ENCODE measurements at regions not wholly inside any gene's neighbourhood (a gene's known extent, or its start where the extent isn't known, plus 50 kb on each side); places are given as distances from the start of the nearest gene placed in this dataset.

GRCh38 chr16:6447021-6447790, 885.4 kb upstream of the RBFOX1 start:
- Histone ChIP-seq H3K36me3 (ENCODE audit: low read depth) (no peaks in the 10 kb centered on the region), H3K27me3 (ENCODE audit: insufficient read depth, poor library complexity, severe bottlenecking) (no peaks in the 10 kb centered on the region), H3K4me3 (ENCODE audit: severe bottlenecking) (no peak overlapping the region), H3K4me1 (ENCODE audit: insufficient read depth, poor library complexity, severe bottlenecking) (no peaks in the 10 kb centered on the region), H3K9me3 (ENCODE audit: severe bottlenecking) (peaks cover 2% of the 10 kb centered on the region), H3K27ac (ENCODE audit: poor library complexity, severe bottlenecking) (no peak overlapping the region)
- TF ChIP-seq, protein P1, sequence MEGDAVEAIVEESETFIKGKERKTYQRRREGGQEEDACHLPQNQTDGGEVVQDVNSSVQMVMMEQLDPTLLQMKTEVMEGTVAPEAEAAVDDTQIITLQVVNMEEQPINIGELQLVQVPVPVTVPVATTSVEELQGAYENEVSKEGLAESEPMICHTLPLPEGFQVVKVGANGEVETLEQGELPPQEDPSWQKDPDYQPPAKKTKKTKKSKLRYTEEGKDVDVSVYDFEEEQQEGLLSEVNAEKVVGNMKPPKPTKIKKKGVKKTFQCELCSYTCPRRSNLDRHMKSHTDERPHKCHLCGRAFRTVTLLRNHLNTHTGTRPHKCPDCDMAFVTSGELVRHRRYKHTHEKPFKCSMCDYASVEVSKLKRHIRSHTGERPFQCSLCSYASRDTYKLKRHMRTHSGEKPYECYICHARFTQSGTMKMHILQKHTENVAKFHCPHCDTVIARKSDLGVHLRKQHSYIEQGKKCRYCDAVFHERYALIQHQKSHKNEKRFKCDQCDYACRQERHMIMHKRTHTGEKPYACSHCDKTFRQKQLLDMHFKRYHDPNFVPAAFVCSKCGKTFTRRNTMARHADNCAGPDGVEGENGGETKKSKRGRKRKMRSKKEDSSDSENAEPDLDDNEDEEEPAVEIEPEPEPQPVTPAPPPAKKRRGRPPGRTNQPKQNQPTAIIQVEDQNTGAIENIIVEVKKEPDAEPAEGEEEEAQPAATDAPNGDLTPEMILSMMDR (IDR thresholded peaks at IDR 0.05; ENCODE audit: poor library complexity, severe bottlenecking): no peak
- DNase-seq (ENCODE audit: low spot score) (no peak), ATAC-seq (ENCODE audit: low read depth) (no peak)

DNA sequence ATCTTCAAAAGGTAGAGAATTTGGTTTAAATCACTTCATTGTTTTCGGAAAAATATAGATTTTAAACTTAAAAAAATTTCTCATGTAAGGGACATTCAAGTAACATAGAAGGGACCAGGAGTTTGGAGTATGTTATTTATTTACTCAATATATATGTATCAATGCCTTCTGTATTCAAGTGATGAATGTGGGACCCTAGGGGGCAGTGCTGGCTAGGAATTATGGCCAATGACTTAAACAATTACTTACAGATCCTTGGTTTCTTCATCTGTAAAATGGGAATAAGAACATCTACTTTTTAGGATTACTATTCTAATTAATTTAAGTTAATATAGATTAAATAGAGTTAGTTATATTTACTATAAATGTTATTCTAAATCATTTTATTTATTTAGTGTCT, 886.3 kb upstream of the RBFOX1 start:
- Histone ChIP-seq H3K27me3 (ENCODE audit: insufficient read depth, poor library complexity, severe bottlenecking) (no peaks in the 10 kb centered on the region), H3K27ac (ENCODE audit: poor library complexity, severe bottlenecking) (no peak overlapping the region), H3K4me1 (ENCODE audit: insufficient read depth, poor library complexity, severe bottlenecking) (no peaks in the 10 kb centered on the region), H3K9me3 (ENCODE audit: severe bottlenecking) (peaks cover 2% of the 10 kb centered on the region), H3K36me3 (ENCODE audit: low read depth) (no peaks in the 10 kb centered on the region), H3K4me3 (ENCODE audit: severe bottlenecking) (no peak overlapping the region)
- TF ChIP-seq, protein P1 (IDR thresholded peaks at IDR 0.05; ENCODE audit: poor library complexity, severe bottlenecking): no peak
- no peak for DNase-seq (ENCODE audit: low spot score)
- no peak for ATAC-seq (ENCODE audit: low read depth)

- ATAC-seq (ENCODE audit: low read depth) (no peak), DNase-seq (ENCODE audit: low spot score) (no peak)
- H3K9me3 ChIP-seq (ENCODE audit: severe bottlenecking): no peaks in the 10 kb centered on the region
- H3K36me3 ChIP-seq (ENCODE audit: low read depth): no peaks in the 10 kb centered on the region
- no peaks in the 10 kb centered on the region for H3K4me1 ChIP-seq (ENCODE audit: insufficient read depth, poor library complexity, severe bottlenecking)
- no peak overlapping the region for H3K27ac ChIP-seq (ENCODE audit: poor library complexity, severe bottlenecking)
- H3K4me3 ChIP-seq (ENCODE audit: severe bottlenecking): no peak overlapping the region
- H3K27me3 ChIP-seq (ENCODE audit: insufficient read depth, poor library complexity, severe bottlenecking): no peaks in the 10 kb centered on the region
- TF ChIP-seq, protein P1 (IDR thresholded peaks at IDR 0.05; ENCODE audit: poor library complexity, severe bottlenecking): no peak
Measured at GRCh38 chr16:6439129-6439528, 893.5 kb upstream of the RBFOX1 start.

- TF ChIP-seq, protein P1 (IDR thresholded peaks at IDR 0.05; ENCODE audit: poor library complexity, severe bottlenecking): no peak
- Histone ChIP-seq H3K4me3 (ENCODE audit: severe bottlenecking) (no peak overlapping the region), H3K36me3 (ENCODE audit: low read depth) (no peaks in the 10 kb centered on the region), H3K9me3 (ENCODE audit: severe bottlenecking) (no peaks in the 10 kb centered on the region), H3K27me3 (ENCODE audit: insufficient read depth, poor library complexity, severe bottlenecking) (no peaks in the 10 kb centered on the region), H3K4me1 (ENCODE audit: insufficient read depth, poor library complexity, severe bottlenecking) (no peaks in the 10 kb centered on the region), H3K27ac (ENCODE audit: poor library complexity, severe bottlenecking) (no peak overlapping the region)
- ATAC-seq (ENCODE audit: low read depth) (no peak), DNase-seq (ENCODE audit: low spot score) (no peak)
Measured at GRCh38 chr16:6428861-6429260, 903.8 kb upstream of the RBFOX1 start.

GRCh38 chr16:6427621-6428020, 905.0 kb upstream of the RBFOX1 start:
- DNase-seq (ENCODE audit: low spot score) (no peak), ATAC-seq (ENCODE audit: low read depth) (no peak)
- TF ChIP-seq, protein P1 (IDR thresholded peaks at IDR 0.05; ENCODE audit: poor library complexity, severe bottlenecking): no peak
- Histone ChIP-seq H3K4me3 (ENCODE audit: severe bottlenecking) (no peak overlapping the region), H3K9me3 (ENCODE audit: severe bottlenecking) (no peaks in the 10 kb centered on the region), H3K36me3 (ENCODE audit: low read depth) (no peaks in the 10 kb centered on the region), H3K4me1 (ENCODE audit: insufficient read depth, poor library complexity, severe bottlenecking) (no peaks in the 10 kb centered on the region), H3K27ac (ENCODE audit: poor library complexity, severe bottlenecking) (no peak overlapping the region), H3K27me3 (ENCODE audit: insufficient read depth, poor library complexity, severe bottlenecking) (no peaks in the 10 kb centered on the region)
